K562 (cell line): ENCODE measurements at regions not wholly inside any gene's neighbourhood (a gene's known extent, or its start where the extent isn't known, plus 50 kb on each side); places are given as distances from the start of the nearest gene placed in this dataset.
A peak's percentile ranks its signal among the peaks of the same experiment; 100 is the strongest.

ENCODE experiments used
- KAT7 ChIP-seq: sonication (generic); formaldehyde crosslinking; IDR thresholded peaks from 2 replicates; pipeline ENCODE4 v1.8.0; 2022; ENCODE audit warnings: missing genetic modification reagents, mild to moderate bottlenecking, borderline replicate concordance
- KLF10 ChIP-seq: fragments of 250-450 bp; sonication (Bioruptor Pico); IDR thresholded peaks from 2 replicates; pipeline ENCODE4 v1.6.1; 2021; ENCODE audit warnings: matching md5 sums
- L3MBTL2 ChIP-seq: fragments of 450-650 bp; IDR thresholded peaks from 2 replicates; pipeline ENCODE4 v1.6.1; 2016; ENCODE audit warnings: mild to moderate bottlenecking, moderate library complexity
- MAFK ChIP-seq: IDR thresholded peaks from 2 replicates; pipeline ENCODE4 v1.6.1; 2011; ENCODE audit warnings: low read length, improper control_type of control experiment
- MGA ChIP-seq: fragments of 450-650 bp; IDR thresholded peaks from 2 replicates; pipeline ENCODE4 v1.6.1; 2016; ENCODE audit warnings: mild to moderate bottlenecking, moderate library complexity
- MLLT1 ChIP-seq, 2 experiments: fragments of 450-650 bp; IDR thresholded peaks; 2 replicates each; pipeline ENCODE4 v1.6.1; 2016
- MNT ChIP-seq, 2 experiments: fragments of 450-650 bp; conservative IDR thresholded peaks; 2 replicates each; pipeline ENCODE4 v1.6.1; 2017; ENCODE audit warnings: mild to moderate bottlenecking in 2 of 2, moderate library complexity in 2 of 2
- SPI1 ChIP-seq: IDR thresholded peaks from 2 replicates; pipeline ENCODE4 v1.6.1; 2011; ENCODE audit warnings: low read depth, low read length, control low read depth, borderline replicate concordance

- TF ChIP-seq MGA (peak; percentile 74), MAFK (no peak), SPI1 (no peak), KAT7 (CRISPR knock-in tag) (no peak), MNT (conservative IDR thresholded peaks at IDR 0.05) (0 out of 4 replicates have a peak, but pooled peaks of 1 of the 2 experiments have one; percentile 26), L3MBTL2 (peak; percentile 91), KLF10 (CRISPR knock-in tag) (no peak), MLLT1 (IDR thresholded peaks at IDR 0.05) (no peak)
These were observed 57.5 kb upstream of the ANO1 start (continued) for GRCh38 chr11:70020336-70021214.
